22Rv1 (cell line): ENCODE measurements at regions not wholly inside any gene's neighbourhood (a gene's known extent, or its start where the extent isn't known, plus 50 kb on each side); places are given as distances from the start of the nearest gene placed in this dataset.

ENCODE experiments used
- ZFX ChIP-seq: fragments of 450-650 bp; IDR thresholded peaks from 2 replicates; pipeline ENCODE4 v1.6.1; 2017; ENCODE audit warnings: antibody characterized with exemption, borderline replicate concordance
- TF ChIP-seq, protein P1 (sequence below): fragments of 450-650 bp; IDR thresholded peaks from 2 replicates; pipeline ENCODE4 v1.5.1; 2017; ENCODE audit warnings: mild to moderate bottlenecking

DNA sequence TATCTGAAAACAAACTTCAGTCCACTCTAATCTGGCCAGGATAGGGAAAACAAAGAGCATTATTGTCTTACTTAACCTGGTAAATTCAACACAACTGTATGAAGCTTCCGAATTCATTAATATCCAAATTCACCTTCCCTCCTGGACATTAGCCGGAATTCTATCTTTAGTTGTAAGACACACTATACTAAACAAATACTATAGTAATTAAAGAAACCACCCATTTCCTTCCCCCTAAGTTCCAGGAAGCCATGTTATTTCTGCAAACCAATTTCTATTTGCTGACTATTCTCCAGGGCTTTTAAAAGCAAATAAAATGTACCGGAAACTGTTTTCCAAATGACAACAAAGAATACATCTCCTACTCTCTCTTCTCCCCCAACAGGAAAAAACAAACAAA, 122.7 kb upstream of the MDM1 start:
- TF ChIP-seq, protein P1, sequence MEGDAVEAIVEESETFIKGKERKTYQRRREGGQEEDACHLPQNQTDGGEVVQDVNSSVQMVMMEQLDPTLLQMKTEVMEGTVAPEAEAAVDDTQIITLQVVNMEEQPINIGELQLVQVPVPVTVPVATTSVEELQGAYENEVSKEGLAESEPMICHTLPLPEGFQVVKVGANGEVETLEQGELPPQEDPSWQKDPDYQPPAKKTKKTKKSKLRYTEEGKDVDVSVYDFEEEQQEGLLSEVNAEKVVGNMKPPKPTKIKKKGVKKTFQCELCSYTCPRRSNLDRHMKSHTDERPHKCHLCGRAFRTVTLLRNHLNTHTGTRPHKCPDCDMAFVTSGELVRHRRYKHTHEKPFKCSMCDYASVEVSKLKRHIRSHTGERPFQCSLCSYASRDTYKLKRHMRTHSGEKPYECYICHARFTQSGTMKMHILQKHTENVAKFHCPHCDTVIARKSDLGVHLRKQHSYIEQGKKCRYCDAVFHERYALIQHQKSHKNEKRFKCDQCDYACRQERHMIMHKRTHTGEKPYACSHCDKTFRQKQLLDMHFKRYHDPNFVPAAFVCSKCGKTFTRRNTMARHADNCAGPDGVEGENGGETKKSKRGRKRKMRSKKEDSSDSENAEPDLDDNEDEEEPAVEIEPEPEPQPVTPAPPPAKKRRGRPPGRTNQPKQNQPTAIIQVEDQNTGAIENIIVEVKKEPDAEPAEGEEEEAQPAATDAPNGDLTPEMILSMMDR: no peak
- no peak for TF ChIP-seq ZFX
